ENCODE measurements at regions not wholly inside any gene's neighbourhood (a gene's known extent, or its start where the extent isn't known, plus 50 kb on each side); places are given as distances from the start of the nearest gene placed in this dataset.

GRCh38 chr9:26205261-26205660 lies 527.0 kb upstream of the TUSC1 start:
- TF ChIP-seq CTCF (IDR thresholded peaks at IDR 0.05; ENCODE audit: low read length) (no peak), EZH2 (IDR thresholded peaks at IDR 0.05; ENCODE audit: borderline replicate concordance, low read length) (no peak)
